ENCODE measurements at regions not wholly inside any gene's neighbourhood (a gene's known extent, or its start where the extent isn't known, plus 50 kb on each side); places are given as distances from the start of the nearest gene placed in this dataset.

- no peaks in the 10 kb centered on the region for H3K9me3 Mint-ChIP-seq
- no peaks in the 10 kb centered on the region for H3K27me3 Mint-ChIP-seq
- no peak overlapping the region for H3K27ac Mint-ChIP-seq
- POLR2A ChIA-PET = no interaction called here
- DNase-seq = no peak
- no peak overlapping the region for H3K4me3 Mint-ChIP-seq
- H3K36me3 Mint-ChIP-seq (ENCODE audit: low read depth) = no peaks in the 10 kb centered on the region
- CTCF ChIA-PET = no interaction called here
- H3K4me1 Mint-ChIP-seq = no peaks in the 10 kb centered on the region
These were observed 95.7 kb downstream of the VAPA start for GRCh38 chr18:10009321-10010144.

GRCh38 chr18:10010611-10011015, 96.8 kb downstream of the VAPA start:
- H3K9me3 Mint-ChIP-seq = no peaks in the 10 kb centered on the region
- POLR2A ChIA-PET = no interaction called here
- no peak overlapping the region for H3K4me3 Mint-ChIP-seq
- no peaks in the 10 kb centered on the region for H3K36me3 Mint-ChIP-seq (ENCODE audit: low read depth)
- H3K4me1 Mint-ChIP-seq = no peaks in the 10 kb centered on the region
- peaks cover 3% of the 10 kb centered on the region for H3K27me3 Mint-ChIP-seq
- CTCF ChIA-PET = no interaction called here
- no peak overlapping the region for H3K27ac Mint-ChIP-seq
- DNase-seq = no peak

- Mint-ChIP-seq H3K9me3 (no peaks in the 10 kb centered on the region), H3K4me3 (no peak overlapping the region), H3K36me3 (ENCODE audit: low read depth) (no peaks in the 10 kb centered on the region), H3K27me3 (peaks cover 3% of the 10 kb centered on the region), H3K27ac (no peak overlapping the region), H3K4me1 (peaks cover 1% of the 10 kb centered on the region)
- POLR2A ChIA-PET = no interaction called here
- no peak for DNase-seq
- CTCF ChIA-PET = no interaction called here
These were observed 97.2 kb downstream of the VAPA start for GRCh38 chr18:10011061-10011460.

- peaks cover 3% of the 10 kb centered on the region for H3K27me3 Mint-ChIP-seq
- ChIA-PET POLR2A (no interaction called here), CTCF (no interaction called here)
- no peak for DNase-seq
- no peaks in the 10 kb centered on the region for H3K36me3 Mint-ChIP-seq (ENCODE audit: low read depth)
- H3K4me3 Mint-ChIP-seq = no peak overlapping the region
- H3K4me1 Mint-ChIP-seq = peaks cover 7% of the 10 kb centered on the region
- no peak overlapping the region for H3K27ac Mint-ChIP-seq
- H3K9me3 Mint-ChIP-seq = no peaks in the 10 kb centered on the region
These were observed 97.9 kb downstream of the VAPA start for GRCh38 chr18:10011751-10012150.

- ChIA-PET CTCF (no interaction called here), POLR2A (no interaction called here)
- Mint-ChIP-seq H3K36me3 (ENCODE audit: low read depth) (no peaks in the 10 kb centered on the region), H3K27me3 (peaks cover 5% of the 10 kb centered on the region), H3K27ac (no peak overlapping the region), H3K4me1 (peaks cover 7% of the 10 kb centered on the region), H3K4me3 (no peak overlapping the region), H3K9me3 (no peaks in the 10 kb centered on the region)
- no peak for DNase-seq
These were observed 98.7 kb downstream of the VAPA start for GRCh38 chr18:10012526-10012925.

- Mint-ChIP-seq H3K27ac (no peak overlapping the region), H3K4me1 (peaks cover 7% of the 10 kb centered on the region), H3K4me3 (no peak overlapping the region), H3K27me3 (peaks cover 5% of the 10 kb centered on the region), H3K36me3 (ENCODE audit: low read depth) (no peaks in the 10 kb centered on the region), H3K9me3 (no peaks in the 10 kb centered on the region)
- ChIA-PET CTCF (no interaction called here), POLR2A (no interaction called here)
- DNase-seq = no peak
These were observed 100.1 kb downstream of the VAPA start for GRCh38 chr18:10013621-10014543.

GRCh38 chr18:10015288-10015701, 101.5 kb downstream of the VAPA start:
- H3K4me1 Mint-ChIP-seq = peaks cover 7% of the 10 kb centered on the region
- ChIA-PET POLR2A (no interaction called here), CTCF (no interaction called here)
- H3K36me3 Mint-ChIP-seq (ENCODE audit: low read depth) = no peaks in the 10 kb centered on the region
- no peaks in the 10 kb centered on the region for H3K9me3 Mint-ChIP-seq
- DNase-seq = no peak
- no peak overlapping the region for H3K4me3 Mint-ChIP-seq
- H3K27ac Mint-ChIP-seq = no peak overlapping the region
- peaks cover 6% of the 10 kb centered on the region for H3K27me3 Mint-ChIP-seq

- no peak for DNase-seq
- Mint-ChIP-seq H3K27me3 (peaks cover 10% of the 10 kb centered on the region), H3K36me3 (ENCODE audit: low read depth) (no peaks in the 10 kb centered on the region), H3K4me1 (peaks cover 7% of the 10 kb centered on the region), H3K4me3 (no peak overlapping the region), H3K9me3 (no peaks in the 10 kb centered on the region), H3K27ac (no peak overlapping the region)
- CTCF ChIA-PET = no interaction called here
- POLR2A ChIA-PET = no interaction called here
These were observed 102.4 kb downstream of the VAPA start for GRCh38 chr18:10015941-10016819.

- Mint-ChIP-seq H3K36me3 (ENCODE audit: low read depth) (no peaks in the 10 kb centered on the region), H3K4me1 (peaks cover 7% of the 10 kb centered on the region), H3K27ac (no peak overlapping the region), H3K4me3 (no peak overlapping the region), H3K9me3 (no peaks in the 10 kb centered on the region), H3K27me3 (peaks cover 10% of the 10 kb centered on the region)
- DNase-seq = no peak
- ChIA-PET CTCF (no interaction called here), POLR2A (no interaction called here)
These were observed 103.2 kb downstream of the VAPA start for GRCh38 chr18:10017043-10017442.

- Mint-ChIP-seq H3K27me3 (peaks cover 10% of the 10 kb centered on the region), H3K4me3 (no peak overlapping the region), H3K4me1 (peaks cover 7% of the 10 kb centered on the region), H3K36me3 (ENCODE audit: low read depth) (no peaks in the 10 kb centered on the region), H3K9me3 (no peaks in the 10 kb centered on the region), H3K27ac (no peak overlapping the region)
- CTCF ChIA-PET = no interaction called here
- DNase-seq = no peak
- POLR2A ChIA-PET = no interaction called here
These were observed 104.5 kb downstream of the VAPA start for GRCh38 chr18:10018289-10018688.

GRCh38 chr18:10020171-10020570, 106.4 kb downstream of the VAPA start:
- peaks cover 7% of the 10 kb centered on the region for H3K4me1 Mint-ChIP-seq
- no peak overlapping the region for H3K4me3 Mint-ChIP-seq
- H3K9me3 Mint-ChIP-seq = no peaks in the 10 kb centered on the region
- ChIA-PET CTCF (interaction anchor here (0.5 kb wide), 1 partner anchor 1436 kb away, joined by 3 read pairs; no protein-coding TSS in a partner anchor), POLR2A (no interaction called here)
- H3K27ac Mint-ChIP-seq = no peak overlapping the region
- peaks cover 9% of the 10 kb centered on the region for H3K27me3 Mint-ChIP-seq
- no peaks in the 10 kb centered on the region for H3K36me3 Mint-ChIP-seq (ENCODE audit: low read depth)
- DNase-seq = no peak

GRCh38 chr18:10022365-10022764, 108.5 kb downstream of the VAPA start:
- Mint-ChIP-seq H3K27ac (no peak overlapping the region), H3K36me3 (ENCODE audit: low read depth) (no peaks in the 10 kb centered on the region), H3K27me3 (peaks cover 6% of the 10 kb centered on the region), H3K4me3 (no peak overlapping the region), H3K9me3 (no peaks in the 10 kb centered on the region), H3K4me1 (no peaks in the 10 kb centered on the region)
- CTCF ChIA-PET = no interaction called here
- POLR2A ChIA-PET = no interaction called here
- DNase-seq = no peak
